WTC11 (cell line): ENCODE measurements at regions not wholly inside any gene's neighbourhood (a gene's known extent, or its start where the extent isn't known, plus 50 kb on each side); places are given as distances from the start of the nearest gene placed in this dataset.

Source experiments
- CBFB ChIP-seq: sonication (generic); formaldehyde crosslinking; IDR thresholded peaks from 2 replicates; pipeline ENCODE4 v1.8.1; 2022; ENCODE audit warnings: mild to moderate bottlenecking, low read depth, missing genetic modification reagents
- FOXJ3 ChIP-seq: sonication (generic); formaldehyde crosslinking; IDR thresholded peaks from 2 replicates; pipeline ENCODE4 v1.9.0; 2021; ENCODE audit warnings: missing genetic modification reagents, mild to moderate bottlenecking, borderline replicate concordance
- IRF2 ChIP-seq: sonication (generic); formaldehyde crosslinking; IDR thresholded peaks from 2 replicates; pipeline ENCODE4 v1.8.0; 2022; ENCODE audit warnings: low read depth, missing genetic modification reagents, borderline replicate concordance
- NFYB ChIP-seq: sonication (generic); formaldehyde crosslinking; conservative IDR thresholded peaks from 2 replicates; pipeline ENCODE4 v1.8.0; 2022; ENCODE audit warnings: low read depth, missing genetic modification reagents
- SP1 ChIP-seq: sonication (generic); formaldehyde crosslinking; conservative IDR thresholded peaks from 2 replicates; pipeline ENCODE4 v1.8.1; 2022; ENCODE audit warnings: missing genetic modification reagents
- TF ChIP-seq, protein P1 (sequence below): fragments of 200-600 bp; IDR thresholded peaks from 2 replicates; pipeline ENCODE4 v1.8.0; 2022; ENCODE audit warnings: antibody characterized with exemption

DNA sequence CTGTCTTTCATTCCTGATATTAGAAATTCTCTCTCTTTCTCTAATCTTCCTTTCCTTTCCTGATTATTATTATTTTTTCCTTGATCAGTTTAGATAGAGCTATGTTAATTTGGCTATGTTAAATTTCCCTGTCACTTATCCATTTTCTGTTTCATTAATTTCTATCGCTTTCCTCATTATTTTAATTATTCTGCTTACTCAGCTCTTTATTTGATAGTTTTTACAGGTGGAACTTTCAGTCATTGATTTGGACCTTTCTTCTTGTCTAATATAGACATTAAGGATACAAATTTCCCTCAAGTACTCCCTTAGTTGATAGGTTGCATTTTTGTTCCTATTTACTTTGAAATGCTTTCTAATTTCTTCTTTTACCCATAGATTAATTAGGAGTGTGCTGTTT lies 442.3 kb downstream of the CDH26 start:
- no peak for TF ChIP-seq FOXJ3
- TF ChIP-seq, protein P1, sequence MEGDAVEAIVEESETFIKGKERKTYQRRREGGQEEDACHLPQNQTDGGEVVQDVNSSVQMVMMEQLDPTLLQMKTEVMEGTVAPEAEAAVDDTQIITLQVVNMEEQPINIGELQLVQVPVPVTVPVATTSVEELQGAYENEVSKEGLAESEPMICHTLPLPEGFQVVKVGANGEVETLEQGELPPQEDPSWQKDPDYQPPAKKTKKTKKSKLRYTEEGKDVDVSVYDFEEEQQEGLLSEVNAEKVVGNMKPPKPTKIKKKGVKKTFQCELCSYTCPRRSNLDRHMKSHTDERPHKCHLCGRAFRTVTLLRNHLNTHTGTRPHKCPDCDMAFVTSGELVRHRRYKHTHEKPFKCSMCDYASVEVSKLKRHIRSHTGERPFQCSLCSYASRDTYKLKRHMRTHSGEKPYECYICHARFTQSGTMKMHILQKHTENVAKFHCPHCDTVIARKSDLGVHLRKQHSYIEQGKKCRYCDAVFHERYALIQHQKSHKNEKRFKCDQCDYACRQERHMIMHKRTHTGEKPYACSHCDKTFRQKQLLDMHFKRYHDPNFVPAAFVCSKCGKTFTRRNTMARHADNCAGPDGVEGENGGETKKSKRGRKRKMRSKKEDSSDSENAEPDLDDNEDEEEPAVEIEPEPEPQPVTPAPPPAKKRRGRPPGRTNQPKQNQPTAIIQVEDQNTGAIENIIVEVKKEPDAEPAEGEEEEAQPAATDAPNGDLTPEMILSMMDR = no peak
- no peak for TF ChIP-seq NFYB (CRISPR knock-in tag)
- no peak for TF ChIP-seq SP1
- TF ChIP-seq IRF2 (CRISPR knock-in tag) = no peak
- no peak for TF ChIP-seq CBFB
